ENCODE measurements at regions not wholly inside any gene's neighbourhood (a gene's known extent, or its start where the extent isn't known, plus 50 kb on each side); places are given as distances from the start of the nearest gene placed in this dataset.
"Not testable (repeated sequence)": the region's sequence is repeated elsewhere in the genome, so short reads cannot be mapped to it uniquely, and the experiment has no call there.

GRCh38 chr3:125681146-125681545 lies 85.8 kb upstream of the OSBPL11 start:
- Mint-ChIP-seq H3K27me3 (ENCODE audit: low read depth in 2 of 2) (peaks cover 8% of the 10 kb centered on the region in 2 donors), H3K4me3 (no peak overlapping the region), H3K27ac (no peak overlapping the region), H3K4me1 (no peaks in the 10 kb centered on the region), H3K9me3 (no peaks in the 10 kb centered on the region), H3K36me3 (no peaks in the 10 kb centered on the region)
- H3K4me3 ChIP-seq (ENCODE audit: low read length): no peak overlapping the region
- peaks cover 4% of the 10 kb centered on the region for H3K4me1 ChIP-seq (ENCODE audit: control insufficient read depth, insufficient read depth, low read length)
- intact Hi-C loops (cut with micrococcal nuclease): no loop called here
- DNase-seq (no peak), ATAC-seq (no peak)
- no peaks in the 10 kb centered on the region for H3K36me3 ChIP-seq (ENCODE audit: control insufficient read depth, insufficient read depth, low read length)
- no peaks in the 10 kb centered on the region for H3K27me3 ChIP-seq (ENCODE audit: control insufficient read depth, insufficient read depth, low read length)
- H3K27ac ChIP-seq (ENCODE audit: low read length): no peak overlapping the region
- H3K9me3 ChIP-seq (ENCODE audit: control insufficient read depth, insufficient read depth, low read length): no peaks in the 10 kb centered on the region
- WGBS (ENCODE audit: insufficient coverage): 93% methylated on average over 11 of the region's 11 CpGs
- no peak for TF ChIP-seq CTCF (IDR thresholded peaks at IDR 0.05)

- DNase-seq; intact Hi-C loops (cut with micrococcal nuclease); H3K27ac Mint-ChIP-seq; H3K4me1 ChIP-seq (ENCODE audit: control insufficient read depth, insufficient read depth, low read length); ATAC-seq; H3K9me3 Mint-ChIP-seq; H3K27me3 Mint-ChIP-seq (ENCODE audit: low read depth in 2 of 2); H3K27ac ChIP-seq (ENCODE audit: low read length); H3K9me3 ChIP-seq (ENCODE audit: control insufficient read depth, insufficient read depth, low read length); H3K4me3 ChIP-seq (ENCODE audit: low read length); H3K36me3 Mint-ChIP-seq; H3K27me3 ChIP-seq (ENCODE audit: control insufficient read depth, insufficient read depth, low read length); H3K4me1 Mint-ChIP-seq; H3K36me3 ChIP-seq (ENCODE audit: control insufficient read depth, insufficient read depth, low read length); H3K4me3 Mint-ChIP-seq: not testable (repeated sequence)
- 89% methylated on average over 4 of the region's 5 CpGs for WGBS (ENCODE audit: insufficient coverage)
Measured at GRCh38 chr3:125681906-125682305, 86.6 kb upstream of the OSBPL11 start.

- H3K27ac ChIP-seq (ENCODE audit: low read length); H3K9me3 Mint-ChIP-seq; H3K27me3 Mint-ChIP-seq (ENCODE audit: low read depth in 2 of 2); H3K27me3 ChIP-seq (ENCODE audit: control insufficient read depth, insufficient read depth, low read length); H3K9me3 ChIP-seq (ENCODE audit: control insufficient read depth, insufficient read depth, low read length); H3K36me3 ChIP-seq (ENCODE audit: control insufficient read depth, insufficient read depth, low read length); H3K4me3 ChIP-seq (ENCODE audit: low read length); H3K36me3 Mint-ChIP-seq; H3K4me1 Mint-ChIP-seq; H3K27ac Mint-ChIP-seq; DNase-seq; intact Hi-C loops (cut with micrococcal nuclease); H3K4me1 ChIP-seq (ENCODE audit: control insufficient read depth, insufficient read depth, low read length); H3K4me3 Mint-ChIP-seq; ATAC-seq: not testable (repeated sequence)
- 66% methylated on average over 4 of the region's 4 CpGs for WGBS (ENCODE audit: insufficient coverage)
Measured at GRCh38 chr3:125682610-125683009, 87.3 kb upstream of the OSBPL11 start.

GRCh38 chr3:125683067-125683829 lies 88.0 kb upstream of the OSBPL11 start:
- H3K9me3 ChIP-seq (ENCODE audit: control insufficient read depth, insufficient read depth, low read length): no peaks in the 10 kb centered on the region
- intact Hi-C loops (cut with micrococcal nuclease): no loop called here
- 86% methylated on average over 8 of the region's 9 CpGs for WGBS (ENCODE audit: insufficient coverage)

More at GRCh38 chr3:125683067-125683829, 88.0 kb upstream of the OSBPL11 start:
- Histone ChIP-seq H3K36me3 (ENCODE audit: control insufficient read depth, insufficient read depth, low read length) (no peaks in the 10 kb centered on the region), H3K27ac (ENCODE audit: low read length) (no peak overlapping the region), H3K4me3 (ENCODE audit: low read length) (no peak overlapping the region), H3K27me3 (ENCODE audit: control insufficient read depth, insufficient read depth, low read length) (no peaks in the 10 kb centered on the region), H3K4me1 (ENCODE audit: control insufficient read depth, insufficient read depth, low read length) (peaks cover 4% of the 10 kb centered on the region)
- no peaks in the 10 kb centered on the region for H3K4me1 Mint-ChIP-seq
- DNase-seq: no peak
- no peak for ATAC-seq
- H3K36me3 Mint-ChIP-seq: no peaks in the 10 kb centered on the region
- H3K27me3 Mint-ChIP-seq (ENCODE audit: low read depth in 2 of 2): peaks cover 8% of the 10 kb centered on the region in 2 donors
- H3K4me3 Mint-ChIP-seq: no peak overlapping the region
- no peak overlapping the region for H3K27ac Mint-ChIP-seq
- no peak for TF ChIP-seq CTCF (IDR thresholded peaks at IDR 0.05)
- H3K9me3 Mint-ChIP-seq: no peaks in the 10 kb centered on the region

Measured in natural killer cell (primary cell).